G401 (cell line): ENCODE measurements at regions not wholly inside any gene's neighbourhood (a gene's known extent, or its start where the extent isn't known, plus 50 kb on each side); places are given as distances from the start of the nearest gene placed in this dataset.

ENCODE experiments used
- DNase-seq: peaks from one replicate; pipeline ENCODE4 v3.0.0-alpha.2; 2015; ENCODE audit warnings: low spot score
- in situ Hi-C: cut with HindIII; loops from 2 replicates; pipeline ENCODE4 v1.10.0; 2016; ENCODE audit warnings: low sequenced_read_pairs, mixed read lengths

DNA sequence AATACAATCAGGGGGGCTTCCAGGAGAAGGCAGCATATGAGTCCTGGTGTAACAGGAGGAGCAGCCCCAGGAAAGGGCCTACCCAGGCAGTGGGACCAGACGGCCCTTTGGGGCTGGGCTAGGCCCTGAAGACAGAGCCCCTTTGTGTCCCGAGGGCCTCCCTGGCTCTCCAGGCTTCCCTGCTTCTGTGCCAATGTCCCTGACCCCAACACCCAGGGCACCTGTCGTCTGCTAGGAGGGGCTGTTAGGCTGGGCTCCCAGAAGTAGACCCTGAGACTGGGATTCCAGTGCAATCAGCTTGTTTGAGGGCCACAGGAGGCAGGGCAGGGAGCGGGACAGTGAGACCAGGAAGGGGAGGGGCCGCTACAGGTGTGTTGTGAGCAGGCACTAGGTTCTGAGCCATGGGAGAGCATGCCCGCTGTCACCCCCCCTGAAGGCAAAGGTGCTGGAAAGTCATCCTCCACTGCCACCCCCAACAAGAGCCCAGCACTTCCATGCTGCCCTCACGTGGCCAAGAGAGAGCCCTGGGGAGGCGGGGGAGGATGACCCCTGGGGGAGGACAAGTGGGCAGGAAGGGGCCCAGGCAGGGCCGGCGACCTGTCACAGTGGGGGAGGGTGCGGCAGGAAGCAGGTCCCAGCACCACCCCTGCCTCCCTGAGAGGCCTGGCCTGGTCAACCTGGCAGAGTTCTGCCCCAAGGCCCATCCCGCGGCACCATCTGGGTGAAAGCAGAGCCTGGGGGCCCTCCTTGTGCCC, 64.8 kb downstream of the ADRA2C start:
- in situ Hi-C loops, result no loop called here
- no peak for DNase-seq

DNA sequence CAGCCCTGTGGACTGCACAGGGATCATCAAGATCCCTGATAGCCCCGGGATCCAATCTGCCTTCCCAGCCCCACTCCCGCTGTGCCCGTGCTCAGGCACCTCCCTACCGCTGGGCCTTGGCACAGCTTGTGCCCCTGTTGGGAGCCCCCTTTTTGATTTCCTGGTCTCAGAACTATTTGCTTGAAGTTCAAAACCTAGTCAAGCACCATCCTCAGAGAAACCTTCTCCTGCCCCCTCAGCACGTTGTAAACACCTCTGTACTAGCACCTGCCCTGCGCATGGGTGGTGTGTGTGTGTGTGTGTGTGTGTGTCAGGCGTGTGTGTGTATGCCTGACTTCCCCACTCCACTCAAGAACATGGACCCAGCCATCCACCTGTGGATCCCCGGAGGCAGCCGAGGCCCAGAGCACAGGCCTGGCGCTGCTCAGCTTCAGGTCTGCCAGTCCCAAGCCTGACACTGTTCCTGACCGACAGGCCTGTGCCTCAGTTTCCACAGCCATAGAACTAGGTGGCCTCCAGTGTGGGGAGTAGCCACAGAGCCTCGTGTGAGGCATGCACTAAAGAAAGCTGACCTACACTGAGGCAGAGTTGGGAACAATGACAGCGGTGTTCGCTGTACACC, 65.5 kb downstream of the ADRA2C start:
- DNase-seq, result no peak
- in situ Hi-C loops, result no loop called here

DNA sequence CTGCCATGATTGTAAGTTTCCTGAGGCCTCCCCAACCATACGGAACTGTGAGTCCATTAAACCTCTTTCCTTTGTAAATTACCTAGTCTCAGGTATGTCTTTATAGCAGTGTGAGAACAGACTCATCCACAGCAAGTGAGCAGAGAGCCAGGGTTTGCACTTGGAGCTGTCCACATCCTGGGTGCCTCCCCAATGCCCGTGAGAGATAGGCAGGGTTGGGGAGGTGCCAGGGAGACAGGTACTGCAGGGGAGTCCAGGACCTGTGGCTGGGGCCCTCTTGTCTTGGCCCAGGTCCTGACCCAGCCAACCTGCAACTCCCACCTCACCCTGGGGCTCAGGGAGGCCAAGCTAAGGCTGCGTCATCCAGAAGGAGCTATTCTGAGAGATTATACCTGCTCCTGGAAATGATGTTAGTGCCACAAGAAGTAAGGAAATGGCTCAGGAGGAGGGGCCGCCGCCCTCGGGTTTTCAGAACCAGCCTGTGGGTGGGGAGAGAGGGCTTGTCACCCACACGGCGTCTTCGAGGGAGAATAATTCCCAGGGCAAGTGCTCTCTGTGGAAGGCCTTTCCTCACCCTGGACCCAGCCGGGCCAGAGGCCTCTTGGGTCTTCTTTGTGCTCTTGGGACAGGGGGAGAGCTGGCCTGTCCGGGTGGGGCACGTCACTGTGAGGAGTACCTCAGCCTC, 66.5 kb downstream of the ADRA2C start:
- DNase-seq, result no peak
- in situ Hi-C loops, result no loop called here

DNA sequence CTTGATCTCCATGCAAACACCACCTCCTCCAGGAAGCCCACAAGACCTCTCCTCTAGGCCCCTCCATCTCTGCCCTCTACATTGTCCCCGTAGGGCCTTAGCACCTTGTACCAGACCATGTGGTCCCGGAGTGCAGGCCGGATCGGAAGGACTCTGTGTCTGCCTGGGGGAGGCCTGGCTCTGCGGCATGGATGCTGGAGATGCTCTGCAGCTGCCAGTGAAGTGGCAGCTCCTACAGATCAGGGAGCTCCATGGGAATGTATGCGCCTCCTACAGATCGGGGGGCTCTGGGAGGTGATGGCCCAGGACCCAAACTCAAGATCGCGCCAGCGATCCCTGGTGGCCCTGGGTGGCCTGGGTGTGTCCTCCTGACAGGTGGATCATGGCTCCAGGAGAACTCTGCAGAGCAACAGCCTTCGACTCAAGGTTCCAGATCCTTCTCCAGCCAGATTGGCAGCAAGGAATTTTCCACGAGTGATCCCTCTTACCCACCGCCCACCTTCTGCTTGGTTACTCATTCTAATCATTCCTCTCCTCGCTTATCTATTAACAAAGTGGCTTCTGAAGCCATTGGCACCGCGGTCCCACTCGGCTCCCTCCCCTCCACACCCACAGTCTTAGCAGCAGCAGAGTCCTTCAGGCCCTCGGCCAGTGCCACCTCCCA, 67.3 kb downstream of the ADRA2C start:
- DNase-seq, result no peak
- in situ Hi-C loops, result no loop called here

DNA sequence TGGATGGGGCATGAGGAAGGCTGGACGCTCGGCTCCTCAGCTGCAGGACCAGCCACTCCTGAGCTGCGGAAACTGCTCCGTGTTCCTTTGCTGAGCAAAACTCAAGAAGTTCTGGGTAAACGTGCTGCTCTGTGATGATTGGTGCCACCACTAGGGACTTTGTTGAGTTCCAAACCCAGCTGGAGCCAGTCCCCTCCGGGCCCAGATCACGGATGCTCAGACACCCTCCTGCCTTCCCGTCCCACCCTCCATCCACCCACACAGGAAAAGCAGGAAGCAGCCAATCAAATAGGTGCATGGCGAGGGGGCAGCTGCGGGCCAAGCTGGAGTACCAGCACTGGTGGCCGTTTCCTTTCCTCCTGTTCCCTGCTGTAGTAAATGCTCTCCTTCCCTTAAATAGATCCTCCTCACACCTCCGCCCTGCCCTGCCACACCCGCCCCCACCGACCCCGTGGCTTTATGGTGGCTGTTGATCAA, 68.0 kb downstream of the ADRA2C start:
- DNase-seq, result no peak
- in situ Hi-C loops, result no loop called here

DNA sequence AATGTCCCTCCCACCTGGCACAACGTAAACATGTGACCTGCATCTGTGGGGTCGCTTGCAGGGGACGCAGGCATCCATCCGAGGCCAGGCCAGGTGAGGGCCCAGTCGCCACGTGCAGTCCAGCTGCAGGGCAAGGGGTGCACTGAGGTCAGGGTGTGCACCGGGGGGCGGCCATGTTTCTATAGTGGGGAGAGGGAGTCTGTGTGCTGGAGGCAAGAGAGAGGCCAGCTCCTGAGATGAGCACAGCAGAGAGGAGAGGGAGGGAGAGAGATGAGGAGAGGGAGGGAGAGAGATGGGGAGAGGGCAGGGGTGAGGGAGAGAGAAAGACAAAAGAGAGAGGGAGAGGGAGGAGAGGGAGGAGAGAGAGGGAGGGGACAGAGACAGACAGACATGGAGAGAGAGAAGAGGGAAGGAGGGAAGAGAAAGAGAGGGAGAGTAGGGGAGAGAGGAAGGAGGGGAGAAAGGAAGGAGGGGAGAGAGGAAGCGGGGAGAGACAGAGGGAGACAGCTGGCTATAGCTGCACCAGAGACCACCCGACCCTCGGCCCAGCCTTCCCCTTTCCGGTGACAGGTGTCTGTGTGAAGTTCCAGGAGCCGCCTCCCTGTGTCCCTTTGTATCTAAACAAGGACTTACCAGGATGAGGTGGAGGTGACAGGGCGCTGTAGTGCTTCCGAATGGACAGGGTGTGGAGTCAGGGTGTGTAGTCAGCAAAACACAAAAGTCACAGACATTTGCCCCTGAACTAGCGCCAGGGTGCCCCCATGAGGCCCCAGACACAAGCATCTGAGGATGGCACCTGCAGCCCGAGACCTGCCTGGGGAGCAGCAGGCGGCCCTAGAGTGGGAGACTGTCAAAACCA, 68.7 kb downstream of the ADRA2C start:
- in situ Hi-C loops, result no loop called here
- no peak for DNase-seq

DNA sequence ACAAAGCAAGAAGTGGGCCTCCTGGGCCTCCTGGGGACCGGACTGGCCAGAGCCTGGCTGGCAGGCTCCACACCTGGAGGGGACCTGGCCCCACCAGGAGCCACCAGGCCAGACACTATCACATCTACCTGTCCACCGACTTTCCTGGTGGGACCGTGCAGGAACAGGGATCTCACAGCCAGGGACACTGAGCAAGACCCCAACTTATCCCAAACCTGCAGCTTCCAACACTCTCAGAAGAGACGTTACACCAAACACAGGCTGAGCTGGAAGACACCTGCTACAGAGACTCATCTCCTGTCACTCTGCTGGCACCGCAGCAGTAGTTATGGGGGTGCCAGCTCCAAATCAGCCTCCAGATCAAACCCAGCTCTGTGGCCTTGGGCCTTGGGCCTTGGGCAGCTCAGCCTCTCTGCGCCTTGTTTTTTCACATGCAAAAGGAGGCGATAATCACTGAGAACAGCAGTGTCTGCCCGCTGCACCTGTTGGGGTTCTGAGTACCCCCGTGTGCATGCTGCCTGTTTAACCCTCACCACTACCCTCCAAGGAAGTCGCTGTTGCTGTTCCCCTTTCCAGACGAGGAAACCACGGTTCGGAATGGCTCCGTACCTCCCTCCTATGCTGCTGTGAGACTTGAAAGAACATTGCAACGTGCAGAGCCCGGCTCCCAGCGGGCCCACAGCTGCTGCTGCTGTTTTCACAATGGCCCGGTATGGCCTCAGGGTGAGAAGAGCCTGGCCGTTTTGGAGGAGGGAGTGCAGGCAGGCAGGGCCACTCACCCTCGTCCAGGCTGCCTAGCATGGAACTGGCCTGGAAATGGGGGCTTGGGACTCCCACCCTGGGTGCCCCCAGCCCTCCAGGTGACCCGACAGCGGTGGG, 69.6 kb downstream of the ADRA2C start:
- in situ Hi-C loops, result no loop called here
- no peak for DNase-seq

DNA sequence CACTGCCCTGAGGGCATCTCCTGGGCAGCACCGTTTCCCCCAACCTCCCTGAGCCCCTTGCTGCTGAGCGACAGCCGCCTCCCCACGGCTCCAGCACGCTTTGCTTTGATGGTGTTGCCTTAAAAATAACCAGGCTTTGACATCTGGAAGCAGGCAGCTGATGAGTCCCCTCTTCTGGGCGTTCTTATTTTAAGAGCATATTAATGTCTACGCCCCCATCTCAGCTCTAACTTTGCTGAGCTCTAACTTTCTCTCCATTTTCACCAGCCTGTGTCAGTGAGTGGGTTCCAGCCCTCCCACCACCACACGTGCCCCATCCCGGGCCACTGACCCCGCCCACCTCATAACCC, 70.2 kb downstream of the ADRA2C start:
- in situ Hi-C loops, result no loop called here

DNA sequence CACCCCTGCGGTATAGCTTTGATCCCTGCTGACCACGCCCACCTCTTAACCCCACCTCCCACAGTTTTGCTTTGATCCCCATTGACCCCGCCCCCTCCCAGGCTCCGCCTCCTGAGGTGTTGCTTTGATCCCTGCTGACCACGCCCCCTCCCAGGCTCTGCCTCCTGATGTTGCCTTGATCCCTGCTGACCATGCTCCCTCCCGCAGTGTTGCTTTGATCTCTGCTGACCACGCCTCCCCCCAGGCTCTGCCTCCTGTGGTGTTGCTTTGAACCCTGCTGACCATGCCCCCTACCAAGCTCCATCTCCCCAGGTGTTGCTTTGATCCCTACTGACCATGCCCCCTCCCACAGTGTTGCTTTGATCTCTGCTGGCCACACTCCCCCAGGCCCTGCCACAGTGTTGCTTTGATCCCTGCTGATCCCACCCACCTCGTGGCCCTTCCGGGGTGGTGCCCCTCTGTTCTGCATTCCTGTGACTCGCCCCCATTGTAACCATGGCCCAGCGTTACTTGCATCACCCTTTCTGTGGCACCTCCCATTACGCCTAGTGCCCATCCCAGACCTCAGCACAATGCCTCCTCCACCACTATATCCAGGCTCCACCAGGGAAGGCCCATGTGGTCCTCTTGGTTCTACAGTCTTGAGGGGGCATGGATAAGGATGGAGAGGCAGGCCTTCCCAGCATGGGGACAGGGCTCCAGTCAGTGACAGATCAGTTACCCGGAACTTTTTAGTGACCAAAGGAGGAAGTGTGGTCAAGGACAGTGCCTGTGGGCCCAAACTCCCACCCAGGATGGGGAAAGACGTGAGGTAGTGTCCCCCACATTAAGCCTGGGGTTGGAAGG, 70.8 kb downstream of the ADRA2C start:
- no peak for DNase-seq
- in situ Hi-C loops, result no loop called here

More for the DNA sequence above, 70.2 kb downstream of the ADRA2C start:
- DNase-seq, result no peak

DNA sequence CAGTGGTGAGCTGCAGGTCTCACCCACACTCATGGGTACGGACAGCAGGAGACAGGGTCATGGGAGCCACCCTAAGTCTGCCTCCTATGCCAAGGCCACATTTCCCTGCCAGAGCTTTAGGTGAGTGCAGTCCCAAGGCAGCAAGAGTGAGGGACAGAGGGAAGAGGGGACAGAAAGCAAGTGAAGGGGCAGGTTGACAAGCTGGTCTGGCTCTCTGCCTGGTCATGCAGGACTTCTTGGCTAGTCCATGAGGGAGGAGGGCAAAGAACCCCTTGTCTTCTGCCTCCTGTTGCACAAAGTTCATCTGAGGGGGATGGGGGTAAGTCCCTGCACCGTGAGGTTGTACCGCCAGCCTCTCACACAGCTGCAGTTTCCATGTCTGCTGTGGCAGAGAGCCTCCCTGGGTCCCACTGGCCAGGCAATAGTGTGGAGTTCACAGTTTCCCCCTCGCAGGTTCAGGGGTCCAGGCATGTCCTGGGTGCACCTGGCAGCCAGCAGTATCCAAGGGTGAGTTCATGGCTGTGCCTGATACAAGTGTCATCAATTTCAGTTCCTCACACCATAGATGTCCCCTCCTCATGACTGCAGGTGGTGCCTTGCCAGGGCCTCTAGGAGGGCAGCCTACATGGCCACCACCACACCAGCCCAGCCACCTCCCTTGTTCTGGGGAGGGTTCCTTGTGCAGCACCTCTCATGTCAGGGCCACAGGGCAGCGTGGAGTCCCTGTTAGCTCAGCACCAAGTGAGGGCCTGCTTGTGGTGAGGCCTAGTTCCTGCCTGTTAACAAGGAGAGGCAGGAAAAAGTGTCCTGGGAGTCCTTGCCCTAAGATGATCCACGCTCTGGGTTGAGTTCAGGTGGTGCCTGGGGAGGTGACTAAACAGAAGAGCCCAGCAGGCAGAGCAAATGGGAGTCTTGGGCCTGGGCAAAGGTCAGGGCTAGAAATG, 72.5 kb downstream of the ADRA2C start:
- DNase-seq, result no peak
- in situ Hi-C loops, result no loop called here

DNA sequence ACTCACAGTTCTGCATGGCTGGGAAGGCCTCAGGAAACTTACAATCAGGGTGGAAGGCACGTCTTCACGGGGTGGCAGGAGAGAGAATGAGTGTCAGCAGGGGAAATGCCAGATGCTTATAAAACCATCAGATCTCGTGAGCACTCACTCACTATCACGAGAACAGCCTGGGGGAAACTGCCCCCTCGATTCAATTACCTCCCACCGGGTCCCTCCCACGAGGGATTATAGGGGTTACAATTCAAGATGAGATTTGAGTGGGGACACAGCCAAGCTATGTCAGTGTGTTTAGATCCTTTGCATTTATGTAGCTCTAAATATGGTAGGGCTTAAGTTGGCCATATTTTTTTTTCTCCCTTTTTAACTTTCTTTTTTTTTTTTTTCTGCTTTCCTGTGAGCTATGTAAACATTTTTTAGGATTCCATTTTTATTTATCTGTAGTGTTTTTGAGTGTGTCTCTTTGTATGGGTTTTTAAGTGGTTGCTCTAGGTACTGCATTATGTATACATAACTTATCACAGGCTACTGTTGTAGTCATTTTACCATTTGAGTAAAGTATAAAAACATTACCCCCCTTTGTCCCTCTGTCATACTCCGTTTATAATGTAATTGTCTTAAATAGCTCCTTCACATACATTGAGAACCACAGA, 79.0 kb downstream of the ADRA2C start:
- in situ Hi-C loops, result no loop called here
- DNase-seq, result no peak

DNA sequence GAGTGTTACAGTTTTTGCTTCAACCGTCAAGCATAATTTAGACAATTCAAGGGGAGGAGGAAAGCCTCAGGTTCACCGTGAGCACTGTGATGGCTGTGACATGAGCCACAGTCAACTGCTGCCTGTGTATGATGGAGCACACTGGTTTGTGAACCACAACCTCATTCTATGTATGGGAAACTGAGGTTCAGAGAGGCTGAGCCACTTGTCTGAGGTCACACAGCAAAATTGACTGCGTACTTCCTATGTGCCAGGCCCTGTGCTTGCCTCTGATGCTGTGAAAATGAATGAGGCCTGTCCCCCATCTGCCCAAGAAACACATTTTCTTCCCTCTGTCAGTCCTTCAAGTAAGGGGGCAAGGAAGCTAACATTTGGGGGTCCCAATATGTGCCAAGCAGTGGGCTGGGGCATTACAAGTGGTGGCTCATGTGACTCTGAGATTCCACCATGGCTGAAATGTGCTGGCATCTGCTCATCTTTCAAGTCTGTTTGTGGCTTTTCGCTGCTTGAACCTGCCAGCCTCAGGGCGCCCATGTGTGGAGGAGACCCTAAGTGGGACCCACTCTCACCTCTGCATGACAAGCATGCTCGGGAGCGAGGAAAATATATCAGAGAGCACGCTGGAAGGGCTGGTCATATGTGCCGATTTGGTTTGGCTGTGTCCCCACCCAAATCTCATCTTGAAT, 79.7 kb downstream of the ADRA2C start:
- DNase-seq, result no peak
- in situ Hi-C loops, result no loop called here

DNA sequence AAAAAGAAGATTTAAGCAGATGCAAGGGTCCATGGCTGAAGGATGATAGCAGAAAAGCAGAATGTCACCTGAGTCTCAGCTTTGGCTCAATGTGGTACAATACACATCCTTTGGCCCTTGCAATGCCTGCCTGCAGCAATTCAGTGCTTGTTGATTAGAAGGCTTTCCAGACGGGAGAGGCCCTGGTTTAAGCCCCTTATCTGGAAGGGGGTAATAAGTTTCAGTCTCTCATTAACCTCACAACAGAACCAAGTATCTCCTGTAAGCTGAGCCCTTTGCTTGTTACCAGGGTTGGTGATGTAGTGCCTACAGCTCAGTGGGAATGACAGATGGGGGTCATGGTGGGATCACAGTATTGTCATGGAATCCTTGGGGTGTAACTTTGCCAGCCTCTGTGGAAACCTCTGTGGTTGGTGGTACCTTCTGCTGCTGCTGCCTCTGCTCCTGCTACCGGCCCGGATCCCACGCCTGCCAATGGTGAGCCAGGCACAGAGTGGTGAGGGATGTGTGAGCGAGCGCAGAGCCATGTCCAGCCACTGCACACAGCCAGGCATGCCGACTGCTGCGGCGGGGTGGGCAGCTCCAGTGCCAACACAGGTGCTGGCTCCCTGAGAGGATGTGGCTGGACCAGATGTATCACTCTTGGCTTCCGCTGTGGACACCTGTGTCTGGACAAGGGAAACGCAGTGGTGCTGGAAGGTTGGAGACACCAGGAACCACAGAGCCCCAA, 81.2 kb downstream of the ADRA2C start:
- DNase-seq, result no peak
- in situ Hi-C loops, result no loop called here

DNA sequence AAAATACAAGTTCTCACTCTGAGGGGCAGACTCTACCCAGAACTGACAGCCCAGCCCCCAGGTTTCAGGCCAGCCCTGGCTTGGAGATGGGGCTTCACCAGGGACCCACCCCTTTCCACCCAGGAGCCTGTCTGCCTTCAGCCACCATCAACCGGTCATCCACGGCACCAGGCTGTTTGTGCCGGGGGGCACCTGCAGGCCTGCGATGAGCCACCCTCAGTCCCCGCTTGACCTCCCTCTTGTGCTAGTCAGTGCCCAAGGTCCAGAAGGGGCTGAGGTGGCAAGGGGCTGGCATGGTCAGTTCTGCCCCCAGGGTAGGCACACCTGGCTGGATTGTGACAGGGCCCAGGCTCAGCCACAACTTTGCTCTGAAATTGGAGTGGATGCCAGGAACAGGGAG, 82.1 kb downstream of the ADRA2C start:
- no peak for DNase-seq
- in situ Hi-C loops, result no loop called here

DNA sequence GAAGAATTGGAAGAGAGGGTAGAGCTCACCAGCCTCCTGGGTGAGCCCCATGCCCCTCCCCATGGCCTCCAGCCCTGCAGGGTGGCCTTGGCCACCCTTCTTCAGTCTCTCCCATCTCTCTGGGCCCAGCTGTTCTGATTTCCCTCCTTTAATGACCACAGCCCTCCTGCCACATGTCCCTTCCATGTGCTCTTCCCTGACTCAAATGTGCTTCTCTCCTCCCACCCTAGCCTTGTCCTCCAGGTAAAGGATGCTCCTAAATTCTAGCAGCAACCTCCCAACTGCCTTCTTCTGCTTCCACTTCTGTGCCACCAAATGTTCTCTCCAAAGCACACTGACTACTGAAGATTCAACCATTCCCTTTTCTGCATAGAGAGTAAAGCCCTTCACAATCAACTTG, 83.0 kb downstream of the ADRA2C start:
- in situ Hi-C loops, result no loop called here
- DNase-seq, result no peak
